ENCODE measurements at regions not wholly inside any gene's neighbourhood (a gene's known extent, or its start where the extent isn't known, plus 50 kb on each side); places are given as distances from the start of the nearest gene placed in this dataset.
"Not testable (repeated sequence)": the region's sequence is repeated elsewhere in the genome, so short reads cannot be mapped to it uniquely, and the experiment has no call there.

DNA sequence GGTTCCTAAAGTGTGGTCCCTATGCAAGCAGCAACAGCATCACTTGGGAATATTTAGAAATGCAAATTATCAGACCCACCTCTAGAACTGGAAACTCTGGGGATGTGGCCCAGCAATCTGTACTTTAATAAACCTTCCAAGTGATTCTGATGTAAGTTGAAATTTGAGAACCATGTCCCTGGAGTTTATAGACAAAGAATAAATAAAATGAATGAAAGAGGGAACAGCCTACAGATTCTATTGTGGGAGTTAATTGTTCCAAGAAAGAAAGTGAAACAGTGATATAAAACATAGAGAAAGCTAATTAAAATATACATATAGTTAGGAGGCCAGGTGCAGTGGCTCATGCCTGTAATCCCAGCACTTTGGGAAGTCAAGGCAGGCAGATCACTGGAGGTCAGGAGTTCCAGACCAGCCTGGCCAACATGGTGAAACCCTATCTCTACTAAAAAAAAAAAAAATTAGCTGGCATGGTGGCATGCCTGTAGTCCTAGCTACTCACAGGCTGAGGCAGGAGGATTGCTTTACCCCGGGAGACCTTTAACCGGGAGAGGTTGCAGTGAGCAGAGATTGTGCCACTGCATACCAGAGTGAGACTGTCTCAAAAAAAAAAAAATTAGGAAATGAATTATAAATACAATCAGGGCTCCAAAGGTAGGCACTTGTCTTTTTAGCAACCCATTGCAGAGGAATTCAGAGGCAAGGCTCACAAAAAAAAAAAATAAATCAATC, 507.5 kb downstream of the NAV3 start:
- DNase-seq: no peak

DNA sequence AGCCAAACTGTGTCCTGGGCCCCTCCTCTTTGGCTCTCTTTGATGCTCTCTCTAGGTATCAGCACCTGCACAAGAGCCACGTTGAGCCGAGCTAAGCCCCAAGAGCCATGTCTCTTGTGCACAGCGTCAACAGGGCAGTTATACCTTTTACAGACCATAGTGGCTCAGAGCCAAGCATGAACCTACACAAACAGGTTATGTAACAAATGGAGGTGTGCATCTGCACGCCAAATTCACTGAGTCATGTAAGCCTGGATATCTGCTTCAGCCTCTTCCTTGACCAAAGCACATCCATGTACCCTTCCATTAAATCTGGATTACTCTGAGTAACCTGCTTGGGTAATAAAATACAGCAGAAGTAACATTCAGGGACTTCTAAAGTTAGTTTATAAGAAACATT, 509.7 kb downstream of the NAV3 start:
- DNase-seq: no peak

DNA sequence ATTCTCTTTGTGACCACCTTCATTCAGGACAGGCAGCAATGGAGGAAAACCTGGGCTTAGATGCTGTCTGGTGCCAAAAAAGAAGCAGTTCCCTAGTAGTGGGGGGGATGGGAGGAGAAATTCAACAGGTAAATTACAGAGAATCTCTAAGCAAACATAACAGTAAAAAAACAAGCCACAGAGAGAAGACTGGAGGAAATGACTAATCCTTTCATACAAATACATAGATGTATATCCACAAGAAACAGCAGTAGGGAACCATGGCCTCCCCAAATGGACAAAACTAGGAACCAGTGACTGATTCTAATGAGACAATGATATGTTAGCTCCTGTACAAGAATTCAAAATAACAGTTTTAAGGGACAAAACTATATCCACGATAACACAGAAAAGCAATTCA, 513.0 kb downstream of the NAV3 start:
- no peak for DNase-seq

GRCh38 chr12:78359520-78359919, 505.1 kb upstream of the SYT1 start:
- no peak for DNase-seq

GRCh38 chr12:78361683-78362082, 502.9 kb upstream of the SYT1 start:
- no peak for DNase-seq

DNA sequence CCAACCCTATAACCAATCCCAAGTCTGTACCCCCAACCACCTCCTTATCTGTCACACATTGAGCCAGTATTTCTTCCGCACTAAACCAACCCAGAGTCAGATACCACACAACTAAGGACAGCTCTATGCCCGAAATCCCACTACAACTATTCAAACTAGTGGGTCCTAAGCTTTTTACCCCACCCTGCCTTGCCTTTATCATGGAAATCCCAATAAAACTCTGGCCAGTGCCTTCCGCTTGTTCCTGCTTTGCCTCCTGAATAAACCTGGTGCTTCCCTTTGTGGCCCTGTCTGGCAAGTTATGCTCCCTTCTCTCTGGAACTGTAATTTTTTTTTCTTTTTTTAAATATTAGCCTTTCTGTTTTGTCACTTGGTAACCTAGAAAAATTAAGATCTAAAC, 493.3 kb upstream of the SYT1 start:
- DNase-seq: no peak

DNA sequence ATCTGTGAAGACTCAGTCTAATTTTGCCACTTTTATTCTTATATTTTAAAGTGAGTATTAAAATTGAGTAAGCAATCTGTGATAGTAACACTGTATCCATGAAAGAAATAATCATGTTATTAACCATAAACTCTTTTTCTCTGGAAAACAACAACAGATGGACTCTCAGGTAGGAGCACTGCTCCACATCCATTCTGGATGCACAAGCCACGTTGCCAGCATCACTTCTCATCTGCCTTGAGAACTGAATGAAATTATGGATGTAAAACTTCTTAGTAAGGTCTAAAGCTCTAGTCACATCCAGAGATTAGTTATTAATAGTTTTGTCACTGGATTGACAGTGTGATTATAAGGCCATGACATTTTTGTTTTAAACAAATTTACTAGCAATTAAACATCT, 489.1 kb upstream of the SYT1 start:
- no peak for DNase-seq

DNA sequence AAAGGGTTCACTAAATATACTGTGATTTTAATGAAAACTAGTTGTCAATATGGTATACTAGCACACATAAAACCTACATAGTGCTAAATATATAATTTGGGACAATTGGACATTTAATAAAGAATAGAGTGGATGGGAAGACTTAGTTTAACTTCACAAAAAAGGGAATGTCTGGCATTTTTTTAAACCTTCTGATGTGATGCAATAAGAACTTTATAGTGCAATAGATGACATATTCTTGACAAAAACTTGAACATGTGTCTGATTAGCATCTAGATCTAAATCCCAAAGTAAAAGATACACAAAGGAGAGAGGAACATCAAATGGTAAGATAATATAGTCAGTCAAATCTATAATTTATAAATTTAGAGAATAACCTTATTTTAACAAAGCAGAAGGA, 488.3 kb upstream of the SYT1 start:
- DNase-seq: no peak

DNA sequence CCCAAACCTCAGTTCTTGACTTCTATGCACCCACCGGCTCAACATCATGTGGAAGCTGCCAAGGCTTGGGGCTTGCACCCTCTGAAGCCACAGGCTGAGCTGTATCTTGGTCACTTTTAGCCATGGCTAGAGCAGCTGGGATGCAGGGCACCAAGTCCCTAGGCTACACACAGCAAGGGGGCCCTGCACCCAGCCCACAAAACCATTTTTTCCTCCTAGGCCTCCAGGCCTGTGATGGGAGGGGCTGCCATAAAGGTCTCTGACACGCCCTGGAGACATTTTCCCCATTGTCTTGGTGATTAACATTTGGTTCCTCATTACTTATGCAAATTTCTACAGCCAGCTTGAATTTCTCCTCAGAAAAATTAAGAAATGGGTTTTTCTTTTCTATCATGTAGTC, 485.5 kb upstream of the SYT1 start:
- not testable (repeated sequence) for DNase-seq

- no peak for DNase-seq
These were observed 481.2 kb upstream of the SYT1 start for GRCh38 chr12:78383414-78383813.

DNA sequence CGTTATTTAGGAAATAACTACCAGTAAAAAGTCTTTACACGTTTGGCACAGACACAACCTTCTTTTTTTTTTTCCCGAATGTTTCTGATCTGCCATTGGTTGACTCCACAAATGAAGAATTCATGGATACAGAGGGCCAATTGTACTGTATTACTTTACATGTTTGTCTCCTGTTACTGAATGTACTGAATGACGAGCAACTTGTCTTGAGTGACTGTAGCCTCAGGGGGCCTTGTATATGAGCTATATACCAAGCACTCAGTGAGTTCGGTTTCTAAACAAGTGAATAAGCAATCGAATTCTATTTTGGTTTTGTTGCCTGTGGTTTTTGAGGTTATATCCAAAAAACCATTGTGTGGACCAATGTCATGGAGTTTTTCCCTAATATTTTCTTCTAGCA, 480.0 kb upstream of the SYT1 start:
- no peak for DNase-seq

GRCh38 chr12:78385541-78385940, 479.0 kb upstream of the SYT1 start:
- no peak for DNase-seq

DNA sequence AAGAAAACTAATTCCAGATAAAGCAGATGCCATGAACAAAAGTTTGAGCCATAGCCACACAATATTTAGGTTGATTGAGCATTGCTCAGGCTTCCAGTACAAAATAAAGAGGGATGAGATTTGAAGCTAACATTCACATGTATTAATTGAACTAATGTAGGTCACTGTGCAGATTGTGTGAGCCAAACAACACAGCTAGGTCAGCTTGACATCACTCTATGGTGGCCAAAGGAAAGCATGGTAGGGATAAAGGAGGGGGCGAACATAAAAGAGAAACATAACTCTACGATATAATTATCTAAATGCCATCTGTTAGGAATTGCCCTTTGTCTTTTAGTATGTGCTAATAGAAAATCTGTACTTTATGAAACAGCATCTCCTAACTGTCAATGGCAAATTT, 477.7 kb upstream of the SYT1 start:
- no peak for DNase-seq

DNA sequence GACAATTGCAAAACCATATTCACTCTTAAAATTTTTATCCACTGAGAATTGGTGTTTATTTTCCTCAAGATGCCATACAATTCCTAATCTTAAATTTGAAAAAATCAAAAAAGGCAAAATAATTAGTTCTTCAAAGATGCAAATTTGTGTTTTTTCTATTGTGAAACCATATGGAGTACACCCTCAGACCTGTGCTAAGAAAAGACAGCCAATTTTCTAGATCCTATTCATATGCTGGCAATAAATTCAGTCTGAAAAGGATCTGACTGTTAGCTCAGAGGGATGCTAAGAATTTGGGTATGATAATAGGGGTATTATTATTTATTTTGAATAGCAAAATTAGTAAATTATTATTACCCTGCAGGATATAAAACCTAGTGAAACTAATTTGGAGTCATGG, 476.9 kb upstream of the SYT1 start:
- DNase-seq: no peak

DNA sequence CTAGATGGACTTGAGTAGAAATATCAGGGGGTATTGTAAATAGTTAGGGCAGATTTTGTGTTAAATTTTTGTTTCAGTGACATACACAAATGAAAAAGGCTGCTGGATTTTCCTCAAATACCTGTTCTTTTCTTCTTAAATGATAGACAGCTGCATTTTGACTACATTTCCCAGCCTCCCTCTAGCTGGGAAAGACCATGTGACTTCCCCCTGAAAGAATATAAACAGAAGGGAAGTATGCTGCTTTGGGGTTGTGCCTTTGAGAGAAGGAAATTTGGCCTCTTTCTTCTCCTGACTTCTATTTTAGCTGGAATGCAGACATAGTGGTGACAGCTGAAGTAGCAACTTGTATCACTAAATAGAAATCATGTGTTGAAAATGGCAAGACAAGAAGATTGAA, 476.1 kb upstream of the SYT1 start:
- peak in 1 of 4 experiments; percentile 5 for DNase-seq

GRCh38 chr12:78390920-78391319, 473.7 kb upstream of the SYT1 start:
- no peak for DNase-seq

GRCh38 chr12:78392918-78393317, 471.7 kb upstream of the SYT1 start:
- DNase-seq: peak in 3 of 4 experiments; percentile 3 to 30 (median 11)

DNA sequence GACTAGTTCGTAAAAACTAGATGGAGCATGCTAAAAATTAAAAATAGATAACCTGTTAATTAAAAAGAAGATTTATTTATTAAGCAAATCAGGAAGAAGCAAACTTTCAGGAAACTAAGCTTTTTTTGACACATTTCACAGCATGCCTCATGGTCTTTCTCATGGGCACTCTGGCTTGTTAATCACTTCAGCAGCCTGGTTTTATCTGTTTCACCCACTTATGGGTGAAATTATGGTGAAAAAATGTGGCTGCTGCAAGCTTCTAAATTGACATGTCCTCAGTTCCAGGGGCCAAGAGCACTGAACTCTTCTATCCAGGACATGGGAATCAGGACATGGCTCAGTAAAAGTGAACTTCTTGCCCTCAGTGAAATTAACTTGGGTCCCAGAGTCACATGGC, 468.6 kb upstream of the SYT1 start:
- no peak for DNase-seq

DNA sequence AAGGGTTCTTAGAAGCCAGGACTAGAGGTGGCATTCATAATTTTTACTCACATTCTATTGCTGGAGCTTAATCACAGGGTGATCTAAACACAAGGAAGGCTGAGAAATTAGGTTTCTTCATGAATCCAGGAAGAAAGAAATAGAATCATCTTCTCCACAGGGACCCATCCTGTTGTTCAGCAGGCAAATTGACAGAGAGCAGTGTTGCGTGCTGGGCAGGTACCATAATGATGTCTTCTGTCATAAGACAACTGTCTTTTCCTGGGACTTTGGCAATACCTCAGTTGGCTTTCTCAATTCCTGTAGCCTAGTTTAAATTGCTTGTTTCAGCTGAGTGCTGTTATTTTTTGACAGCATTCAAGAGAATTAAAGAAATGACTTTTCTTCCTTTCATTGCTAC, 468.0 kb upstream of the SYT1 start:
- peak in 1 of 4 experiments; percentile 6 for DNase-seq

- peak in 3 of 4 experiments; percentile 4 to 9 (median 4) for DNase-seq
These were observed 465.8 kb upstream of the SYT1 start for GRCh38 chr12:78398750-78399149.

DNA sequence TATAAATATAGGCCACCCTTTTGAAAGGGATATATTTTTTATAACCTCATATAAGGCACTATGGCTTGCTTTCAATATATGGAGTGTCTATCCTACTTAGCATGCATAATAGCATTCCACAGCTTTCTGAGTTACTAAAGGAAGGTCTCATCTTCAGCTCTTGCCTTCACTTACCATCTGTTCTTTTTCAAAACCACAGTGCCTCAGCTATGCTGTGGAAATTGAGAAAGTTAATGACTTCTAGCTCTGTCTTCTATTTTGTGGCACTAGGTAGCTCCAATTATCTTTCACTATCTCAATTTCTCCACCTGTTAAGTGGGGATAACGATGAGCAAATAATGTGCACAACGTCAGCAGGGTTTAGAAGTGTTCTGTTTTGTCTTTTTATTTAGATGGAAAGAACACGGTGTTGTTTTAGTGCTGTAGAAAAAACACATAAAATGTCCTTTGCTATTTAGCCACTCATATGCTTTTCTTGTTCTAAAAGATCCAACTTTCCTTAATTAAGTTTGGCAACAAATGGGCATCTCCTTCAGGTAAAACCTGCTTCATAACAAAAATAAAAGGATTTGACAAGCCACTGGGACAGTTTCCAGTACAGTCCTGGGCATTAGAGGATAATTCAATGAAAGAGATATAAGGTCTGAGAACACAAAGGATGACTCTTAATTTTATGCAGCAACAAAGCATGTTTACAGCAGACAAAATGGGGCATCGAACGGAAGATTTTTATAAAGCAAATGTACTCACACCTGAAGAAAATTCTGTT, 462.0 kb upstream of the SYT1 start:
- DNase-seq: no peak

DNA sequence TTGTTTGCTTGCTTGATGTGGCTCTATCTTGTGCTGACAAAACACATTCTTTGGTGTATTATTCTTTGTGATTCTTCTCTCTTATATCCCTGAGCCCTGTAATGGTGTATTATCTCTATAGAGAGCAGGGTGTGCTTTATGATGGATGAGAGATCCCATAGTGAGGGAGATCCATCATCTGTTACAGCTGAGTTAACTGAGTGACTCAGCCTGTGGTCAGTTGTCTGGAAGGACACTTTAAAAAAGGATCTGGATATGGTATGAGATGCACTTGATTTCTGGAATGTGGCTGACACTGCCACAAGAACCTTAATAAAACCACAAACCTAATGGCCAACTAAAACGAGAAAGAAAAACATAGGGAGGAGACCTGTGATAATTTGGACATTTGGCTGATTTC, 461.4 kb upstream of the SYT1 start:
- DNase-seq: no peak

- no peak for DNase-seq
These were observed 460.9 kb upstream of the SYT1 start for GRCh38 chr12:78403681-78404080.

- no peak for DNase-seq
These were observed 458.4 kb upstream of the SYT1 start for GRCh38 chr12:78406213-78406612.

Data from suppressor macrophage (primary cell).